ENCODE measurements at regions not wholly inside any gene's neighbourhood (a gene's known extent, or its start where the extent isn't known, plus 50 kb on each side); places are given as distances from the start of the nearest gene placed in this dataset.
"Not testable (repeated sequence)": the region's sequence is repeated elsewhere in the genome, so short reads cannot be mapped to it uniquely, and the experiment has no call there.

DNA sequence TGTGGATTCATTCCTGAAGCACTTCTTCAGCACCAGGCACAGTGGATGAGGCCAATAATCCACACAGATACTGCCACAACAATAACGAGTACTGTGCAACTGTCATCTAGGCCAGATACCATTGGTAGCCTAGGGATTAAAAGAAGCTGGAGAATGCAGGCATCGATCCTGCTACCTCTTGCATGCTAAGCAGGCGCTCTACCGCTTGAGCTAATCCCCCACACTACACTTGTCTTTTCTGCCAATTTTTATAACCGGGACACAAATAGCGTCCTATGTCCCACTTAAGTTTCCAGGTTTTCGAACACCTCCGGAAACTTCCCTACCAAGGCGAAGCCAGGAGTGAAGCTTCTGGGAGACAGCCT, 475.9 kb downstream of the PRIM2 start:
- not testable (repeated sequence) for H3K36me3 ChIP-seq (replicated peaks in 1 of 2; ENCODE audit: control insufficient read depth in 2 of 2, insufficient read depth in 2 of 2, low read length in 2 of 2)

GRCh38 chr6:57799703-57800479, 482.5 kb downstream of the PRIM2 start:
- H2AK5ac ChIP-seq (ENCODE audit: low read depth, low read length); H2BK15ac ChIP-seq (ENCODE audit: low read length); H4K91ac ChIP-seq (ENCODE audit: low read depth, low read length, poor library complexity); DNase-seq (ENCODE audit: low spot score); H3K9ac ChIP-seq (ENCODE audit: low read depth, low read length, poor library complexity); H3K9me3 ChIP-seq (replicated peaks in 1 of 2; ENCODE audit: control insufficient read depth in 2 of 2, insufficient read depth in 1 of 2, low read depth in 1 of 2, low read length in 2 of 2); H3K79me1 ChIP-seq (ENCODE audit: low read depth, low read length); H4K8ac ChIP-seq (ENCODE audit: low read depth, low read length); H2BK5ac ChIP-seq (ENCODE audit: low read length); H3K18ac ChIP-seq (ENCODE audit: low read length); H3K14ac ChIP-seq (ENCODE audit: low read length); H3K27ac ChIP-seq (replicated peaks; ENCODE audit: low read length); H2BK12ac ChIP-seq (ENCODE audit: low read length); H3K23ac ChIP-seq (ENCODE audit: low read depth, low read length, poor library complexity); H3K36me3 ChIP-seq (replicated peaks in 1 of 2; ENCODE audit: control insufficient read depth in 2 of 2, insufficient read depth in 2 of 2, low read length in 2 of 2); H2BK120ac ChIP-seq (ENCODE audit: low read depth, low read length); H3K4me1 ChIP-seq (ENCODE audit: control insufficient read depth in 2 of 2, insufficient read depth in 1 of 2, low read depth in 1 of 2, low read length in 2 of 2); H3K27me3 ChIP-seq (ENCODE audit: control insufficient read depth in 3 of 3, insufficient read depth in 3 of 3, low read depth in 1 of 3, low read length in 3 of 3); H3K4ac ChIP-seq (ENCODE audit: low read length): not testable (repeated sequence)
- Histone ChIP-seq H2AFZ (ENCODE audit: low read length) (peak overlapping the region; percentile 29), H3K4me2 (ENCODE audit: insufficient read depth, low read length, poor library complexity, severe bottlenecking) (peak overlapping the region; percentile 11), H3K4me3 (ENCODE audit: low read length in 2 of 2) (peak overlapping the region; percentile 37 to 68)
- no CpG with 5 or more reads among the region's 38 CpGs for WGBS, 2 donors (ENCODE audit: extremely low coverage in 2 of 2, insufficient read length in 2 of 2, insufficient replicate concordance in 1 of 2)

More for the DNA sequence above, 475.9 kb downstream of the PRIM2 start:
- H2BK12ac ChIP-seq (ENCODE audit: low read length); H4K8ac ChIP-seq (ENCODE audit: low read depth, low read length); H2BK120ac ChIP-seq (ENCODE audit: low read depth, low read length); H3K9ac ChIP-seq (ENCODE audit: low read depth, low read length, poor library complexity); H3K27me3 ChIP-seq (ENCODE audit: control insufficient read depth in 3 of 3, insufficient read depth in 3 of 3, low read depth in 1 of 3, low read length in 3 of 3); H2AFZ ChIP-seq (ENCODE audit: low read length); H2AK5ac ChIP-seq (ENCODE audit: low read depth, low read length); H3K14ac ChIP-seq (ENCODE audit: low read length); H3K4me2 ChIP-seq (ENCODE audit: insufficient read depth, low read length, poor library complexity, severe bottlenecking); H3K4me1 ChIP-seq (ENCODE audit: control insufficient read depth in 2 of 2, insufficient read depth in 1 of 2, low read depth in 1 of 2, low read length in 2 of 2); H3K4ac ChIP-seq (ENCODE audit: low read length); H3K9me3 ChIP-seq (replicated peaks in 1 of 2; ENCODE audit: control insufficient read depth in 2 of 2, insufficient read depth in 1 of 2, low read depth in 1 of 2, low read length in 2 of 2); H2BK15ac ChIP-seq (ENCODE audit: low read length); H3K23ac ChIP-seq (ENCODE audit: low read depth, low read length, poor library complexity); H4K91ac ChIP-seq (ENCODE audit: low read depth, low read length, poor library complexity); H2BK5ac ChIP-seq (ENCODE audit: low read length); H3K4me3 ChIP-seq (ENCODE audit: low read length in 2 of 2); H3K27ac ChIP-seq (replicated peaks; ENCODE audit: low read length); H3K18ac ChIP-seq (ENCODE audit: low read length); DNase-seq (ENCODE audit: low spot score); H3K79me1 ChIP-seq (ENCODE audit: low read depth, low read length): not testable (repeated sequence)
- WGBS, 2 donors (ENCODE audit: extremely low coverage in 2 of 2, insufficient read length in 2 of 2, insufficient replicate concordance in 1 of 2): no CpG with 5 or more reads among the region's 9 CpGs

GRCh38 chr6:57808581-57808980, 491.2 kb downstream of the PRIM2 start:
- not testable (repeated sequence) for H3K9ac ChIP-seq (ENCODE audit: low read depth, low read length, poor library complexity); H3K14ac ChIP-seq (ENCODE audit: low read length); H2BK12ac ChIP-seq (ENCODE audit: low read length); H2BK5ac ChIP-seq (ENCODE audit: low read length); H3K27me3 ChIP-seq (ENCODE audit: control insufficient read depth in 3 of 3, insufficient read depth in 3 of 3, low read depth in 1 of 3, low read length in 3 of 3); H3K4ac ChIP-seq (ENCODE audit: low read length); H2AK5ac ChIP-seq (ENCODE audit: low read depth, low read length); H2BK120ac ChIP-seq (ENCODE audit: low read depth, low read length); H3K18ac ChIP-seq (ENCODE audit: low read length); H3K4me3 ChIP-seq (ENCODE audit: low read length in 2 of 2); H2AFZ ChIP-seq (ENCODE audit: low read length); H3K23ac ChIP-seq (ENCODE audit: low read depth, low read length, poor library complexity); H3K4me2 ChIP-seq (ENCODE audit: insufficient read depth, low read length, poor library complexity, severe bottlenecking); H3K36me3 ChIP-seq (replicated peaks in 1 of 2; ENCODE audit: control insufficient read depth in 2 of 2, insufficient read depth in 2 of 2, low read length in 2 of 2); H3K27ac ChIP-seq (replicated peaks; ENCODE audit: low read length); H4K91ac ChIP-seq (ENCODE audit: low read depth, low read length, poor library complexity); H3K4me1 ChIP-seq (ENCODE audit: control insufficient read depth in 2 of 2, insufficient read depth in 1 of 2, low read depth in 1 of 2, low read length in 2 of 2); H2BK15ac ChIP-seq (ENCODE audit: low read length); H4K8ac ChIP-seq (ENCODE audit: low read depth, low read length); H3K9me3 ChIP-seq (replicated peaks in 1 of 2; ENCODE audit: control insufficient read depth in 2 of 2, insufficient read depth in 1 of 2, low read depth in 1 of 2, low read length in 2 of 2); DNase-seq (ENCODE audit: low spot score); H3K79me1 ChIP-seq (ENCODE audit: low read depth, low read length)
- WGBS, 2 donors (ENCODE audit: extremely low coverage in 2 of 2, insufficient read length in 2 of 2, insufficient replicate concordance in 1 of 2): no CpG with 5 or more reads among the region's 21 CpGs

GRCh38 chr6:57809454-57809853, 492.0 kb downstream of the PRIM2 start:
- H3K4ac ChIP-seq (ENCODE audit: low read length); H3K4me2 ChIP-seq (ENCODE audit: insufficient read depth, low read length, poor library complexity, severe bottlenecking); H3K18ac ChIP-seq (ENCODE audit: low read length); H3K4me1 ChIP-seq (ENCODE audit: control insufficient read depth in 2 of 2, insufficient read depth in 1 of 2, low read depth in 1 of 2, low read length in 2 of 2); H3K27me3 ChIP-seq (ENCODE audit: control insufficient read depth in 3 of 3, insufficient read depth in 3 of 3, low read depth in 1 of 3, low read length in 3 of 3); H3K9ac ChIP-seq (ENCODE audit: low read depth, low read length, poor library complexity); H2BK15ac ChIP-seq (ENCODE audit: low read length); DNase-seq (ENCODE audit: low spot score); H3K23ac ChIP-seq (ENCODE audit: low read depth, low read length, poor library complexity); H2BK12ac ChIP-seq (ENCODE audit: low read length); H2AK5ac ChIP-seq (ENCODE audit: low read depth, low read length); H3K4me3 ChIP-seq (ENCODE audit: low read length in 2 of 2); H3K9me3 ChIP-seq (replicated peaks in 1 of 2; ENCODE audit: control insufficient read depth in 2 of 2, insufficient read depth in 1 of 2, low read depth in 1 of 2, low read length in 2 of 2); H4K8ac ChIP-seq (ENCODE audit: low read depth, low read length); H2BK120ac ChIP-seq (ENCODE audit: low read depth, low read length); H3K27ac ChIP-seq (replicated peaks; ENCODE audit: low read length); H3K79me1 ChIP-seq (ENCODE audit: low read depth, low read length); H2AFZ ChIP-seq (ENCODE audit: low read length); H3K14ac ChIP-seq (ENCODE audit: low read length); H3K36me3 ChIP-seq (replicated peaks in 1 of 2; ENCODE audit: control insufficient read depth in 2 of 2, insufficient read depth in 2 of 2, low read length in 2 of 2); H4K91ac ChIP-seq (ENCODE audit: low read depth, low read length, poor library complexity); H2BK5ac ChIP-seq (ENCODE audit: low read length): not testable (repeated sequence)
- WGBS, 2 donors (ENCODE audit: extremely low coverage in 2 of 2, insufficient read length in 2 of 2, insufficient replicate concordance in 1 of 2): no CpG with 5 or more reads among the region's 12 CpGs
